Ramos (cell line): ENCODE measurements at regions not wholly inside any gene's neighbourhood (a gene's known extent, or its start where the extent isn't known, plus 50 kb on each side); places are given as distances from the start of the nearest gene placed in this dataset.

Source experiments
- in situ Hi-C: fragments of 300-500 bp; cut with MboI; formaldehyde crosslinking; loops from one replicate; pipeline ENCODE4 v1.14.3; 2022; ENCODE audit warnings: low sequenced_read_pairs; ENCODE audit not compliant: unreplicated experiment

DNA sequence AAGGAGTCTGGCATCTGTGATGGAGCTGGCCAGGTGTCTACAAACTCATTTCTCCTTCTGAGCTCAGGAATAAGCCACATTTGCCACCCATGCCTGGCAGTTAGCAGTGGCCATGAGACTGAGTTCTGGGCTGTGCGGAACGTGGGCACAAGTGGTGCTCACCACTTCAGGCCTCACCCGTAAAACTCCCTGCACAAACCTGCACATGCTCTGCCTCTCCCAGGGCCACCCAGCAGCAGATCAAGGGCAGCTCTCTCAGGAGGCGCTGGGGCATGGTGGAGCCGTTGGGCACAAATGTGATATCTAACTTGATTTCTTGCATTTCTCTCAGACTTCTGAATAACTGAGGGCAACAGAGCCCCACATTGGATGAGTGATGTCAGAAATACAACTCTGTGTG lies 269.5 kb downstream of the HIVEP2 start:
- in situ Hi-C loops = no loop called here

DNA sequence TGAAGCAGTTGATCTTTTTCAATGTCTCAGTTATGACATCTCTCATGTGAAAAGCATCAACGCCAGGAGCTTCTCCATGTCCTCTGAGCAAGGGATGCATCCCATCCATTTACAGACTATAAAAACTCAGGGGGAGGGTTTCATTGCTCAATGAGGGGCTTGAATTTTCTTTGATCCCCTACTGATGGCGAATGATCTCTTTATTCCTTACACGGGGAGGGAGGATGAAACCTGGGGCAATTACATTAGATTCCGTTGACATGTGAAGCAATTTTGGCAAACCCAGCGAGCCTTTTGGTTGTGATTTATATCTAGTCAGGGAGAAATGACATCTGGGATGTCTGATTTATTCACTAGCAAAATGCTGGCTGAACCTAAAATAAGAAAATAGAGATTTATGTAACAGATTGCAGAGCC lies 268.9 kb downstream of the HIVEP2 start:
- in situ Hi-C loops = no loop called here

DNA sequence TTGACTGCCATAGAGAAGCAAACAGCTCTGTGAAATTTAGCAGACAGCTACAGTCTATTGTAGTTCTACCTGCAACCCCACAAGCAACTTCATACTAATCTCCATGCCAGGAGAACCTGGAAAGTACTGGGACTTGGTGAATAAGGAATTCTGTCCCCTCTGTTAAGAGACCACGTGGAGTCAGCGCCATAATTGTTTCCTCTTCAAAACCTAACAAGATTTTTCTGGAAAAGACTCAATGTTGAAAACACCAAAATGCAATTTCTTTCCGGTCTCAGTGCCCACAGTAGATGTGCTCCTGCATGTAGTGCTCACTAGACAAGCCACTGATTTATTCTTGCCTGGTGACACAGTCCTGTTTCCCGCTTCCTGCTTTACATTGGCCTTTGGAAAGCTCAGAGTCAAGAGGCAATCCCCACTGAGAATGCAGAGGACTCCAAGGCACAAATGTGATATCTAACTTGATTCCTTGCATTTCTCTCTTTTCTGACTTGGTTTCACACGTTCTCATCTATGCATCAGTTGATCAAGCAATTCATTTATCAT lies 268.3 kb downstream of the HIVEP2 start:
- in situ Hi-C loops = no loop called here

DNA sequence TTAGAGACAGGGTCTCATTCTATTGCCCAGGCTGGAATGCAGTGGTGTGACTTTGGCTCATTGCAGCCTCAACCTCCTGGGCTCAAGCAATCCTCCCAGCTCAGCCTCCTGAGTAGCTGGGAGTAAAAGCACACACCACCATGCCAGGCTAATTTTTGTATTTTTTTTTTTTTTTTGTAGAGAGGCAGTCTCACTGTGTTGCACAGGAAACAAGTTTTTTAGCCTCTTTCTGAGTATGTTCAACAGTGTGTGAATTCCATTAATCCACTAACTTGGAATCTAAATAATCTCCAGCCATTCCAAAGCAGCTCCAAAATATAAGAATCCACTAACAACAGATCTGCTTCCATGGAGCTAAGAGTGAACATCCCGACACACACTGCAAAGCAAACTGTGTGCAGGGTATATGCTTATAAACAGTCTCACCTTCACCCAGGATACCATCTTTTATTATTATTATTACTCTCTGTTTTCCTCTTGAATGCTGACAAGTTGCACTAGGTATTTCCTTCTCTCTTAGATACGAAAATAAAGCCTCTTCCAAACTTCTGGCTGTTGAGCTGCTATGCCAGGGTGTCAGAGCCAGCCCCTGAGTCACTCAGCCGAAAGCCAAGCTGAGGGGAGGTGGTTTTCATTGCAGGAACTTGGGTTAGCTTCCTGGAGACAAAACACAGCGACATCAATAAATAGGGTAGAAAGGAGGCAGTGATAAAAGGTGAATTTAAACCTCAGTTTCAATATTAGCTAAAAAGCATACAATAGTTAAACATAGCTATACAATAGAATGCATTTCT lies 264.9 kb downstream of the HIVEP2 start:
- in situ Hi-C loops = no loop called here

DNA sequence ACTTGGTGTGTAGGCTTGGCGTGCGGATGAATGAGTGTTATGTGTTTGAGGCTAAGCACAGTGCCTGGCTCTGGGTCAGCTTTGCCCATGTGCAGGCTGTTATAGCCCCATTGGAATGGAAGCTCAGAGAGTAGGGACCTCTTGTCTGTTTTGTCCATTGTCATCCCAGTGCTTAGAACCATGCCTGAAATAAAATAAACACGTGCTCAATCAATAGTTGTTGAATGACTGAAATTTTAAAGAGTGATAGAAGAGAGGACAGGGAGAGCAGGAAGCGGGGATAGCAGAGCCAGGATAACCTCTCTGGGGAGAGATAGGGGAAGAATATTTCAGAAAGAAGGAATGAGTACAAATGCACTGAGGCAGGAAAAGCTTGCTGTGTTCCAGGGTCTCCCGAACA lies 263.9 kb downstream of the HIVEP2 start:
- in situ Hi-C loops = no loop called here

DNA sequence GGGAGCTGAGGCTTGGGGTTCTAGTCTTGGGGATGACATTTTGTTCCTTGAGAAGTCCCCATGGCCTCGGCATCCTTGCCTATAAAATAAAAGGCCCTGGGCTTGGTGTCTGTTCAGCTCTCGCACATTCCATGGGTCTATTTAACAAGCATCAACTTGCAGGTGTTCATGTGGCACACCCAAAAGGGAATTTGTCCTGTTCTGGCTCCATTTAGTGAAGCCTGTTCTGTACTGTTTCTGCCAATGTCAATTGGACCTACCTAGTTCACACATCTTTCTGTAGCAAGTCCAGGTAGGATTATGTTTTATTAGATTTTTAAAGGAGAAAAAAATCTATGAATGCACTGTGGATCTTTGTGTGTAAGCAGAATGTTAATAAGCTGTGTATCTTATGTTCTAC lies 262.0 kb downstream of the HIVEP2 start:
- in situ Hi-C loops = no loop called here

DNA sequence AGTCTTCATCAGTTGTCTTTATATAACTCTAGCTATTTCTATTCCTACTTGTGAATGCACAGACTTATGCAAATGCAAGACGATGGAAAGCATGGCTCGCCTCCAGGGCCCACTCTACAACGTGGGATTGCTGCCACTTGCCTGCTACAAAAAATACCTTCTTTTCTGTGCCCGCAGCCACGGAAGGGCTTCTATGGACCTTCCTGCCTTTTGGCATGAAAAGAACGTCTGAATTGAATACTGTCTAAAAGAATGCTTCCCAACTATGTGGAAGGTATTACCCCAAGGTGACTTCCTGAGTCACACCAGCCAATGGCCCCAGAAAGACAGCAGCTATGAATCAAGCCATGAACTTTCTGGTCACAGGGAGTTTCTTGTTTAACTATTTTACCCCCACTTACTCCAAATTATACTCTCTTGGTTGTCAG lies 261.2 kb downstream of the HIVEP2 start:
- in situ Hi-C loops = no loop called here

DNA sequence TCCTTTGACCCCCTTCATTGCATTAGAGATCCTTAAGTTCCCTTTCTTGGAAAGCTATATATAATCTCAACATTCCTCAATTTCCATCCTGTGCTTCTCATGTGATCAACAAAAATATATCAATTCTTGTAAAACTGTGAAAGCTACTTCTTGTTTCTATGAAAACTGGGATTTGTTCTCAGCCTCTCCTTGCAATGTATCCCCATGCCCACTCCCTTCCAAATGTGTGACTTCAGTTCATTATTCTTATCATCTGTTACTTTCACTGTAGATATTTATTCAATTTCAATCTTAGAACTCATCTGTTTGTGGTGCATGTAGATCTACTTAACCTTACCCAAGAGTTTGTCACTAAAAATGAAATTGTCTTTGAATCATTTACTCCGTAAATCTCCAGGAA lies 260.6 kb downstream of the HIVEP2 start:
- in situ Hi-C loops = no loop called here

DNA sequence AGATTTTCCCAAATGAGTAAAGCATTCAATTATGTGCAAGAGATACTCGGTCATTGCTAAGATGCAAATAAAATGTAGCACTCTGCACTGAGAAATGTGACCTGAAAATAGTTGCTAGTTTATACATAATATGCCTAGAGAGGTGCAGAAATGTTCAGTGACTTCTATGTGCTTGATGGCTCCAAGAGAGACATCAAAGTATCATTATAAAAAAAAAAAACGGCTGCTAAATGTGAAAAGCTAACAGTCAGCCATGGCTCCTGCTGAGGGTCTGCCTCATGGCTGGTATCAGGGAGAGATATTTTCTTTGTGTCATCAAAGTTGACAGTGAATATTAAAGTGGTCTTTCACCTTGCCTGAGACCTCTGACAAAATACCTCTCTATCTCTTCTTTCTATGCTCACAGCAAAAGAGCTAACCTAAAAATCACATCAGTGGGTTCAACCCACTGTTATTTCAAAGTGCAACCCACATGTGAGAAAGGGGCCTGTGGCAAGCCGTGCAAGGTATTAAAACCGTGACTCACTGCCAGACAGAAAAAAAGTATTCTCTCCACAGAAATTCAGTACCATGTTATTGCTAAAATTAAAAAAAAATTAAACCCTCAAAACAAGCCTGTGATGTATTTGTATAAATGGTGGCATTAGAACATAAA lies 259.0 kb downstream of the HIVEP2 start:
- in situ Hi-C loops = no loop called here

DNA sequence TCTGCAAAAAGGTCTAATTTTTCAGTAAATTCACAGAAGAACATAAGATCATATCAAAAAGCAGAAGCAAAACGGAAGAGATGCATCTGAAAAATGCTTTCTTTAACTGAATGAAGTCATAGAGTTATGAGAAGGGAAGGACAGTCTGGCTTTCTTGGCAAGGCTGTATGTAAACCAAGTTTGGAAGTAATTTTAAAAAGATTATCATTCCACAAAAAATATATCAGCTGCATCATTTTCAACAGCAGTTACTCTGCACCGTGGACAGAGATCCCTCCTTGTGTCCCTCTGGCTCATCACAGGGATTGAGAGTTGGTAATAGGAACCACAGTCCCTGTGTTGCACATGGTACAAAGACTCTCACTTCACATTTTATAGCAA lies 258.5 kb downstream of the HIVEP2 start:
- in situ Hi-C loops = no loop called here

DNA sequence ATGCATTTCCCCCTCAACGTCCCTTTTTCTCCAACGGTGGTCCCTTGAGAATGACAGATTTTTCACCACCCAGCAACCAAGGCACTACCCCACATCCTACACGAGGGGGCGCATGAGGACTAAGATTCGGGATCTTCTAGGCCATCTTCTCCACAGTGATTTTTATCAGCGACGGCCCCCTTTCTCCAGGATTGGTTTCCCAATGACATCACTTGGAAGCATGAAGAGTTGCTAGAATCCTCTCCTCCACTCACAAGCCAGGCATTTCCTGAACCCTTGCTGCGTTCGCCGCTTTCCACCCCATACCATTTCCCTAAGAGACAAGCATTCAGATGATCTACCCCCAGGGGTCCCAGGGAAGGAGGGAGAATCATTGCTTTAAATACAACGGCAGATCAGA lies 252.0 kb downstream of the HIVEP2 start:
- in situ Hi-C loops = loop anchor here (5.0 kb wide), 1 partner anchor 339 kb away; no protein-coding TSS in a partner anchor

DNA sequence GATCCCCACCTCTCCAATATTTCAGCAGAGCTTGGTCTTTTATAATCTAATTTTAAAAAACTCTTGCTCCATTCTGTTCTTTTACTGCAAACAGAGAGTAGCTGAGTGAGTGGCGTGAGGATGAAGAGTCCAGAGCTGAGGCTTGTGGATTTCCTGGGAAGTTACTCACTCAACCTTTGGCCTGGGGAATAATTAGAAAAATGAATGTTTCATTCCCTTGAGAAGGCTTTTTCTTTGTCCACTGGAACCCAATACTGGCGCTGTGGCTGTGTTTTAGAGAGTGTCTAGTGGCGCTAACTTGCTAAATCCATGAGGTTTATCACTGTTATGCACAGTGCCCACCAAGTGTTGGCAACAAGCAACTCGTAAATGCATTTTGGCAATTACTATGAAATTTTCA lies 251.5 kb downstream of the HIVEP2 start:
- in situ Hi-C loops = loop anchor here (5.0 kb wide), 1 partner anchor 339 kb away; no protein-coding TSS in a partner anchor

DNA sequence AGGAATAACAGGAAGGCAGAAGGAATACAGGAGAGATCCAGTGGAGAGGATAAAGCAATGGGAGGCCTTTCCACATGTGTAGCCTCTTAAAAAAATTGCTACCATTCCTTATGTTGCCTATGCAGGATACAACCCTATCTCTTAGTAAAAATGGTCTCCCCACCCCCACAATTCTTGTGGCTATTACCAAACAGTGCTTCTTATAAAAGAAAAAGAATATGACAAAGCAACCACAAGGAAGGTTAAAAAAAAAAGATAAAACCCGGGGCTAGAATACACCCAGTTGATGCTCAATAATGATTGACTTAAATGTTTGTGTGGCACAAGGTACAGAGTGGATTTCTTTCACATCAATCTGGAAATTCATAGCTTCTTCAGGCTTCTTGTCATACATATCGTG lies 250.9 kb downstream of the HIVEP2 start:
- in situ Hi-C loops = loop anchor here (5.0 kb wide), 1 partner anchor 338 kb away; no protein-coding TSS in a partner anchor

DNA sequence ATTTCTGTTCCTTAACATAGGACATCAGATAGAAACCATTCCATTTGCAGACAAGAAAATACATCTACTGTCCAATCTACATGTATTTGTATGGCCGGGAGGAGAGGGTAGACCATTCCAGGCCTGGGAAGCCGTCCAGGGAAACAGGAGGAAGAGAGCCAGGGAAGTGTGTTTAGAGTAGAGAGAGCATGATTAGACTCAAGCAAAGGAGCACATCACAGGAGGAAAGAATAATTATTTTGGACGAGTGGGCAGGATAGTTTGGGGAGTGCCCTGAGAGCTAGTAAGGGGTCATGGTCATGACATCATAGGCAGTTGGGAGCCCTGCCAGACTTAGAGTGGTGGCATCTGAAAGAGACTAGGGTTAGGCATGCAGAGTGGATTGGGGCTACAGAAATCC lies 250.0 kb downstream of the HIVEP2 start:
- in situ Hi-C loops = no loop called here

DNA sequence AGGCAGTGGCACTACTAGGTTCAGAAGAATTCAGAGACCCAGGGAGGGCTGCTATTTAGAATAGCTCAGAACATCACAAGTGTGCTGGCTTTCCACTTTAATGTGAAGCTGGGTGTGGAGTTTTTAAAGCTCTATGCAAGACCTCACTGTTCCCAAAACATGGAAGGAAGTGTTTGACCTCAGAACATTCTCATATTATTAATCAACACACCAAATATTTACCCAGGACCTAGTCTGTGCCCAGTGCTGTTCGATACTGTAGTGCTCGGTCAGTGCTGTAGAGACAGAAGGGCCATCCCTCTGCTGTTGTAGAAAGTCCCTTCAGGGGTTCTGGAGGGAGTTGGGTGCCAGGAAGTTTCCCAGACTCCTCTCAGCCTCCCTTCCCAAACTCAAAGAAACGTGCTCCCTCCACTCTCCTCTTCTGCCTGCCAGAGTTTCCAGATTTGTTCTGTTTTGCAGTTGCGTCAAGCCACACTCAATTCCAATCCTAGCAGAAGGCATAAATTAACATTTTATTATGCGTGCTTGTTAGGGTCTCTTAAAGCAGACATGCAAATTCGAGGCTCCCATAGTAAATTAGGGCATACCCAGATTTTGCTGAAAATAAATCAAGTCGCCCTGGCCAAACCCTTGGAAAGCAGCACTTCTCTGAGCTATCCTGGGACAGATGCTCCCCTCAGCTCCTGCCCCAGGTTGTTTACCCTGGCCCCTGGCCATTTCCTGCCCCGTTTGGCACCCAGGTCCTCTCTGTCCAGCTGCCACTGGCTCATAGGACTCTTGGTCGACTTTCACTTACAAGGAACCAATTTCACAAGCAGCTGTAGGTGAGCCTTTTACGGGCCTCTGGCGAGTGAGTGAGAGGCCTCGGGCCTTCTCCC lies 248.6 kb downstream of the HIVEP2 start:
- in situ Hi-C loops = no loop called here

DNA sequence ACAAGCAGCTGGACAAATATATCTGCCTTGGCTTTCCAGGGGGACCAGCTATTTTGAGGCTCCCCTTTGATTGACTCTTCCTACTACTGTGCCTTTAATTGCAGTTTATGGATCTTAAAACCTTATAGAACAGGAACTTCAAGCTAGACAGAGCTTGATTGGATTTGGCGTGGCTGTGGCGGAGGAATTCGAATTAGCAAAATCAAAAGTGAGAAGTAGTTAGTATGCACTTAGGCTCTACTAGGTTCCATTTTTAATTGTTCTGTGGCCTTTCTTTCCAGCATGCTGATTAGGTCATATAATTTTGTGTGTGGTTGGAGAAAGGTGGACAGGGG lies 248.0 kb downstream of the HIVEP2 start:
- in situ Hi-C loops = no loop called here

DNA sequence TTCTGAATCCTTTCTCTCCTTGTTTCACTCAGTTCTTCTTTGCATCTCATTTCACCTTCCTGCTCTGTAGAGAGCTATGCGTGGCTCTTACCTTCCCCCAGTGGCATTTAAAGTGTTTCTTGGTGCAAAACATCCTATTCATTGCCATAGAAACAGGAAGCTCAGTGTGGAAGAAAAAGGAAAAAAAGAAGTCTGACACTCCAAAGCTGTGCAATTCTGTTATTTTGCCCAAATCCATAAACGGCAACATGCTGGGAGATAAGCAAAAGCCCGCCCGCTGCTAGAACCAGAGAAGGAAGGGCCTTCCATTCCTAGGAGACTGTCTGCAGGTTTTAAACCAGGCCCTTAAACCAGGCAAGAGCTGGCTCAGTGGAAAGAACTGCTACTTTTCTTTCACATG lies 247.1 kb downstream of the HIVEP2 start:
- in situ Hi-C loops = no loop called here

DNA sequence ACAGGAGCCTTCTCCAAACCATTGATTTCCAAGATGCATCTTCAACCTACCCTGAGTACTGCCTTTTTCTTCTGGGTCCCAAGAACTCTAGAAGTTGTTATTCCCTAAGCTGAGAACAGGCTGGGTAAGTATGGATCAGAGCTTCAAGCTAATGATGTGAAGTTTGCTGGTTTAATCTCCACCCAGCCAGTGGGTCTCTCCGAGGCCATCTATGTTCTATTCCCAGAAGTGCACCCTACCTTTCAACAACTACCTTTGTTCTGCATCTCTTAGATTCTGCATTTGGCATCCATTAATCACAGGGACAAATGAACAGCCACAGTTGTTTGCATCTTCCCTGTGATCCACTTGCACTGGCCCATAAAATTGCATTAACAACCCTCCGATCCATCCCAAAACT lies 246.2 kb downstream of the HIVEP2 start:
- in situ Hi-C loops = no loop called here

DNA sequence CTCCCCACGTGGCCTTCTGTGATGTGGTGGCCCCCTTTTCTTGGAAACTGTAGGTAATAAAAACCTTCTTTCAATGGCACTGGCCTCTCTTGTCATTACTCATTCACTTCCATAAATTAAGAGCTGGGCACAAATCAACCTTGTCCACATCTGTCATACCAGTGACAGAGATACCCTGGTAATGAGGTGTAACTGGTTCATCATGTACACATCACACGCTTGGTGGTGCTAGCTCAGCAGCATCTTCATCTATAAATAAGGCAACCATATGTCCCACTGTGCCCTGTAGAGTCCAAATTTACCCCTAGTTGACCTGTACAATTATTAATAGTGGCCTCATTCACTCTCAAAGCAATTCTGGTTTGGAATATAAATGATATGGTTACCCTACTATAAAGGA lies 245.6 kb downstream of the HIVEP2 start:
- in situ Hi-C loops = no loop called here

DNA sequence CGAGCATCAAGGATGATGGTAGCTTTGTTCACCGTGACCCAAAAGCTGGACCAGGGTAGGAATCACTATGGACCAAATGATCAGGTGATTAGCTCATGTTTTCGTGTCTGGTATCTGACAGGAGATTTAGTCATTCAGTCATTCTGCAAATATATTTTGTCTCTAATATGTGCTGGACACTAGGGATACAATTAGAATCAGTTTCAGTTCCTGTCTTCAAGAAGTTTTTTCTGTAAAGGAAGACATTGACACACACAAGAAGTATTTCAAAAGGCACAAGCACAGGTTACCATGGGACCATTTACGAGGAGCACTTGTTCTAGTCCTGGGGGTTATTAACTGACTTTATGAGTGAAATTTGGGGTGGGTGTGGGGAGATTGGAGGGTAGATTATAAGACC lies 244.9 kb downstream of the HIVEP2 start:
- in situ Hi-C loops = no loop called here
